ENCODE measurements at regions not wholly inside any gene's neighbourhood (a gene's known extent, or its start where the extent isn't known, plus 50 kb on each side); places are given as distances from the start of the nearest gene placed in this dataset.

GRCh38 chr3:8136553-8136952 is 365.1 kb upstream of the LMCD1 start:
- no peak overlapping the region for H3K4me3 ChIP-seq (replicated peaks; ENCODE audit: low read depth, low read length)
- no peak for DNase-seq (ENCODE audit: low read depth)
- no peak for TF ChIP-seq CTCF (IDR thresholded peaks at IDR 0.05; ENCODE audit: low read length, missing control alignments)

- TF ChIP-seq CTCF (IDR thresholded peaks at IDR 0.05; ENCODE audit: low read length, missing control alignments): no peak
- no peak overlapping the region for H3K4me3 ChIP-seq (replicated peaks; ENCODE audit: low read depth, low read length)
- DNase-seq (ENCODE audit: low read depth): no peak
Measured at GRCh38 chr3:8143186-8143585, 358.4 kb upstream of the LMCD1 start.

GRCh38 chr3:8145661-8146060 is 356.0 kb upstream of the LMCD1 start:
- no peak overlapping the region for H3K4me3 ChIP-seq (replicated peaks; ENCODE audit: low read depth, low read length)
- no peak for DNase-seq (ENCODE audit: low read depth)
- no peak for TF ChIP-seq CTCF (IDR thresholded peaks at IDR 0.05; ENCODE audit: low read length, missing control alignments)

GRCh38 chr3:8147711-8148110 is 353.9 kb upstream of the LMCD1 start:
- DNase-seq (ENCODE audit: low read depth): no peak
- H3K4me3 ChIP-seq (replicated peaks; ENCODE audit: low read depth, low read length): no peak overlapping the region
- no peak for TF ChIP-seq CTCF (IDR thresholded peaks at IDR 0.05; ENCODE audit: low read length, missing control alignments)

GRCh38 chr3:8152821-8153418 is 348.7 kb upstream of the LMCD1 start:
- TF ChIP-seq CTCF (IDR thresholded peaks at IDR 0.05; ENCODE audit: low read length, missing control alignments): no peak
- H3K4me3 ChIP-seq (replicated peaks; ENCODE audit: low read depth, low read length): no peak overlapping the region
- DNase-seq (ENCODE audit: low read depth): no peak

- H3K4me3 ChIP-seq (replicated peaks; ENCODE audit: low read depth, low read length): no peak overlapping the region
- TF ChIP-seq CTCF (IDR thresholded peaks at IDR 0.05; ENCODE audit: low read length, missing control alignments): no peak
- DNase-seq (ENCODE audit: low read depth): no peak
Measured at GRCh38 chr3:8153800-8154199, 347.8 kb upstream of the LMCD1 start.

- no peak for TF ChIP-seq CTCF (IDR thresholded peaks at IDR 0.05; ENCODE audit: low read length, missing control alignments)
- no peak for DNase-seq (ENCODE audit: low read depth)
Measured at GRCh38 chr3:8154617-8155016, 347.0 kb upstream of the LMCD1 start.

More at GRCh38 chr3:8154617-8155016, 347.0 kb upstream of the LMCD1 start:
- H3K4me3 ChIP-seq (replicated peaks; ENCODE audit: low read depth, low read length): no peak overlapping the region
